OCI-LY1 (cell line): ENCODE measurements at regions not wholly inside any gene's neighbourhood (a gene's known extent, or its start where the extent isn't known, plus 50 kb on each side); places are given as distances from the start of the nearest gene placed in this dataset.

Experiments used
- H2AFZ ChIP-seq: fragments of 200-600 bp; sonication (generic), shearing (Covaris generic); 2 replicates; pipeline ENCODE4 v1.6.0; 2014; ENCODE audit warnings: antibody characterized with exemption, mild to moderate bottlenecking, low read length
- H3F3A ChIP-seq: fragments of 200-600 bp; sonication (generic), shearing (Covaris generic); 2 replicates; pipeline ENCODE4 v1.6.0; 2014; ENCODE audit warnings: mild to moderate bottlenecking, antibody characterized with exemption, low read length, moderate library complexity; ENCODE audit not compliant: insufficient read depth
- H3K27ac ChIP-seq: fragments of 200-600 bp; sonication (generic); 2 replicates; pipeline ENCODE4 v1.5.1; 2014; ENCODE audit warnings: low read length, mixed run types, mild to moderate bottlenecking, low read depth; ENCODE audit not compliant: poor library complexity, severe bottlenecking
- H3K27me3 ChIP-seq: fragments of 200-600 bp; sonication (generic); 2 replicates; pipeline ENCODE4 v1.6.0; 2014; ENCODE audit warnings: antibody characterized with exemption, mild to moderate bottlenecking, low read length, moderate library complexity; ENCODE audit not compliant: insufficient read depth
- H3K36me3 ChIP-seq: fragments of 200-600 bp; sonication (generic); 2 replicates; pipeline ENCODE4 v1.6.1; 2014; ENCODE audit warnings: mild to moderate bottlenecking, antibody characterized with exemption, low read length, moderate library complexity, mixed read lengths; ENCODE audit not compliant: insufficient read depth
- H3K4me1 ChIP-seq: fragments of 200-600 bp; sonication (generic); 2 replicates; pipeline ENCODE4 v1.5.1; 2014; ENCODE audit warnings: mild to moderate bottlenecking, low read length, moderate library complexity; ENCODE audit not compliant: insufficient read depth, severe bottlenecking
- H3K4me2 ChIP-seq: fragments of 200-600 bp; sonication (generic), shearing (Covaris generic); 2 replicates; pipeline ENCODE4 v1.6.1; 2014; ENCODE audit warnings: low read length
- H3K4me3 ChIP-seq: fragments of 200-600 bp; sonication (generic); 2 replicates; pipeline ENCODE4 v1.5.1; 2014; ENCODE audit warnings: low read length, low read depth, mild to moderate bottlenecking, mixed read lengths; ENCODE audit not compliant: poor library complexity, severe bottlenecking
- H3K79me2 ChIP-seq: fragments of 200-600 bp; shearing (Covaris generic); 2 replicates; pipeline ENCODE4 v1.6.1; 2016; ENCODE audit warnings: mixed run types, low read length, mixed read lengths; ENCODE audit not compliant: insufficient read depth
- H3K9ac ChIP-seq: fragments of 200-600 bp; sonication (generic), shearing (Covaris generic); 2 replicates; pipeline ENCODE4 v1.6.1; 2014; ENCODE audit warnings: mild to moderate bottlenecking, low read length, mixed read lengths
- H3K9me2 ChIP-seq: fragments of 200-600 bp; sonication (generic), shearing (Covaris generic); 2 replicates; pipeline ENCODE4 v1.6.1; 2014; ENCODE audit warnings: low read depth, mild to moderate bottlenecking, low read length, mixed read lengths
- H3K9me3 ChIP-seq: fragments of 200-600 bp; shearing (Covaris generic); 2 replicates; pipeline ENCODE4 v1.6.1; 2014; ENCODE audit warnings: low read length, mixed read lengths
- H4K20me1 ChIP-seq: fragments of 200-600 bp; sonication (generic), shearing (Covaris generic); 2 replicates; pipeline ENCODE4 v1.6.0; 2016; ENCODE audit warnings: mild to moderate bottlenecking, low read length; ENCODE audit not compliant: insufficient read depth
- EZH2 ChIP-seq: fragments of 200-600 bp; sonication (generic), shearing (Covaris generic); IDR thresholded peaks from 2 replicates; pipeline ENCODE4 v1.8.0; 2017; ENCODE audit warnings: borderline replicate concordance, mixed run types, mild to moderate bottlenecking, antibody characterized with exemption, low read length, moderate library complexity, mixed read lengths
- TF ChIP-seq, protein P1 (sequence below): fragments of 200-600 bp; sonication (generic), shearing (Covaris generic); IDR thresholded peaks from 2 replicates; pipeline ENCODE4 v1.5.1; 2017; ENCODE audit warnings: mild to moderate bottlenecking, antibody characterized with exemption, low read length, moderate library complexity, mixed read lengths

GRCh38 chr4:84378983-84379382 is 120.1 kb downstream of the NKX6-1 start:
- no peaks in the 10 kb centered on the region for H3K4me1 ChIP-seq
- no peak for TF ChIP-seq EZH2
- TF ChIP-seq, protein P1, sequence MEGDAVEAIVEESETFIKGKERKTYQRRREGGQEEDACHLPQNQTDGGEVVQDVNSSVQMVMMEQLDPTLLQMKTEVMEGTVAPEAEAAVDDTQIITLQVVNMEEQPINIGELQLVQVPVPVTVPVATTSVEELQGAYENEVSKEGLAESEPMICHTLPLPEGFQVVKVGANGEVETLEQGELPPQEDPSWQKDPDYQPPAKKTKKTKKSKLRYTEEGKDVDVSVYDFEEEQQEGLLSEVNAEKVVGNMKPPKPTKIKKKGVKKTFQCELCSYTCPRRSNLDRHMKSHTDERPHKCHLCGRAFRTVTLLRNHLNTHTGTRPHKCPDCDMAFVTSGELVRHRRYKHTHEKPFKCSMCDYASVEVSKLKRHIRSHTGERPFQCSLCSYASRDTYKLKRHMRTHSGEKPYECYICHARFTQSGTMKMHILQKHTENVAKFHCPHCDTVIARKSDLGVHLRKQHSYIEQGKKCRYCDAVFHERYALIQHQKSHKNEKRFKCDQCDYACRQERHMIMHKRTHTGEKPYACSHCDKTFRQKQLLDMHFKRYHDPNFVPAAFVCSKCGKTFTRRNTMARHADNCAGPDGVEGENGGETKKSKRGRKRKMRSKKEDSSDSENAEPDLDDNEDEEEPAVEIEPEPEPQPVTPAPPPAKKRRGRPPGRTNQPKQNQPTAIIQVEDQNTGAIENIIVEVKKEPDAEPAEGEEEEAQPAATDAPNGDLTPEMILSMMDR = no peak
- no peaks in the 10 kb centered on the region for H4K20me1 ChIP-seq
- H3K79me2 ChIP-seq = no peaks in the 10 kb centered on the region
- no peaks in the 10 kb centered on the region for H3K9me3 ChIP-seq
- no peaks in the 10 kb centered on the region for H3K36me3 ChIP-seq
- no peaks in the 10 kb centered on the region for H3F3A ChIP-seq
- H3K4me2 ChIP-seq = no peak overlapping the region
- no peak overlapping the region for H2AFZ ChIP-seq
- no peak overlapping the region for H3K9ac ChIP-seq
- H3K27me3 ChIP-seq = no peaks in the 10 kb centered on the region
- no peak overlapping the region for H3K4me3 ChIP-seq
- H3K9me2 ChIP-seq = no peaks in the 10 kb centered on the region
- H3K27ac ChIP-seq = no peak overlapping the region

DNA sequence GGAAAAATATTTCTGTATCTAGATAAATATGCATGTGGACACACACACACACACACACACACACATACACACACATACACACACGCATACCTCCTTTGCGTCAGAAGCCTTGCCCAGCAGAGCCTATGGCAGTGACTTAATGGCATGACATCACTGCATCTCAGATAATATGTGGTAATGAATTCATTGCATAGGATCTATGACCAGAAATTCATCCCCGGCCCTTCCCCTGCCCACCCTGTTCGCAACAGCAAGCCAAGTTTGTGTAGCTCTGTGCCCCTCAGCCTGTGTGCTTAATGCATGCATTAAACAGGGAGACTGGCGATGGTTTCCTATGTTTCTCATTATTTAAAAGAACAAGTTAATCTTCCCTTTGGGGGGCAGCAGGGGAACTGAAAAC is 120.7 kb downstream of the NKX6-1 start:
- H3K4me1 ChIP-seq = no peaks in the 10 kb centered on the region
- no peak overlapping the region for H3K4me3 ChIP-seq
- no peaks in the 10 kb centered on the region for H3K9me2 ChIP-seq
- H4K20me1 ChIP-seq = no peaks in the 10 kb centered on the region
- H3K9ac ChIP-seq = no peak overlapping the region
- TF ChIP-seq, protein P1 = no peak
- no peak for TF ChIP-seq EZH2
- no peaks in the 10 kb centered on the region for H3F3A ChIP-seq
- H2AFZ ChIP-seq = no peak overlapping the region
- H3K27ac ChIP-seq = no peak overlapping the region
- no peaks in the 10 kb centered on the region for H3K9me3 ChIP-seq
- H3K27me3 ChIP-seq = no peaks in the 10 kb centered on the region
- no peaks in the 10 kb centered on the region for H3K79me2 ChIP-seq
- no peaks in the 10 kb centered on the region for H3K36me3 ChIP-seq
- H3K4me2 ChIP-seq = no peak overlapping the region

- no peak for TF ChIP-seq EZH2
- TF ChIP-seq, protein P1 = no peak
- H3K27me3 ChIP-seq = no peaks in the 10 kb centered on the region
- no peak overlapping the region for H3K4me2 ChIP-seq
Observed at GRCh38 chr4:84366907-84367306, 132.2 kb downstream of the NKX6-1 start.

More at GRCh38 chr4:84366907-84367306, 132.2 kb downstream of the NKX6-1 start:
- Histone ChIP-seq H3K9me3 (no peaks in the 10 kb centered on the region), H3K9ac (no peak overlapping the region), H3K36me3 (no peaks in the 10 kb centered on the region), H2AFZ (no peak overlapping the region), H4K20me1 (no peaks in the 10 kb centered on the region), H3K79me2 (no peaks in the 10 kb centered on the region), H3K27ac (no peak overlapping the region), H3K4me3 (no peak overlapping the region), H3K4me1 (no peaks in the 10 kb centered on the region), H3K9me2 (no peaks in the 10 kb centered on the region), H3F3A (no peaks in the 10 kb centered on the region)
